ENCODE measurements at regions not wholly inside any gene's neighbourhood (a gene's known extent, or its start where the extent isn't known, plus 50 kb on each side); places are given as distances from the start of the nearest gene placed in this dataset.

DNA sequence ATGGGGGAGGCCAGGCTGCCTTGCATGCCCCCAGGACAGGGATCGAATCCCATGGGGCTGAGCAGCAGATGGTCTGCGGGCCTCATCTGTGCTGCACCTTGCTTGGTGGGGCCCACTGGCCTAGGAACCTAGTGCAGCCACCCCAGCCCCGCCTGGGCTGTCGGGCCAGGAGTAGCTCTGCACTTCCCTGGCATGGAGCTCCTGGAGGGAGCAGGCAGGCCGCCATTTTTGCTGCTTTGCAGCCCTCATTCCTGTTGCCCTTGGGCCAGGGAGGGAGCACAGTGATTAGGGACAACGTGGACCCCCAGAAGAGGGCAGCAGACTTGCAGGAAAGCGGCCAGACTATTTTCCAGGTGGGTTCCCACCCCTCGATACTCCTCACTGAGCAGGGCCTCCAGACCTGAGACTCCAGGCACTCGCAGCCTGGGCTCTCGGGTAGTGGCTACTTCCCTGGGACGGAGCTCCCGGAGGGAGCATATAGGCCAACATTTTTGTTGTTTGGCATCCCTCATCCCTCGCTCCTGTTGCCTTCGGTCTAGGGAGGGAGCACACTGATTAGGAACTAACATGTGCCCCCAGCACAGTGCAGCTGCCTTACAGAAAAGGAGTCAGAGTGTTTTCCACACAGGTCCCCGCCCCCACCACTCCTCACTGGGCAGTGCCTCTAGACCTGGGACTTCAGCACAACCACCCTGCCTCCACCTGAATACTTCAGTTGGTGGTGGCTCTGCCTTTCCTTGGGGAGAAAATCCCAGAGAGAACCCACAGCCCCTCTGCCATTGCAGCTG, 99.5 kb downstream of the MAIP1 start:
- DNase-seq: no peak

DNA sequence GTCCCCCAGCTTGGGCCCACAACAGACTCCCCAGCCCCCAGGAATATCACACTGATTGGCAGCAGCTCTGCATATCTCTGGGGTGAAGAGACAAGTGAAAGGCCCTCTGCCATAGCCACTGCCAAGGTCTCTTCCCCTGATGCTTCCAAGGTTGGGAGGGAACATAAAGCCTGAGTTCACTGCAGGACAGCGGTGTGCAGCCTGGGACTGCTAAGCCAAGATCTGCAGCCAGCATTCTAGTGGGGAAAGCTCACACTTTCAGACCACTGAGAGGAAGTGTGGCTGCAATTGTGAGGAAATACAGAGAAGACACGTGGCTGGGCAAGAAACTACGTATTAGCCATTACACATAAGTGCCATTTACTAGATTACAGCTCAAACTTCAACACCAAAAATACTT, 100.7 kb downstream of the MAIP1 start:
- DNase-seq: no peak

DNA sequence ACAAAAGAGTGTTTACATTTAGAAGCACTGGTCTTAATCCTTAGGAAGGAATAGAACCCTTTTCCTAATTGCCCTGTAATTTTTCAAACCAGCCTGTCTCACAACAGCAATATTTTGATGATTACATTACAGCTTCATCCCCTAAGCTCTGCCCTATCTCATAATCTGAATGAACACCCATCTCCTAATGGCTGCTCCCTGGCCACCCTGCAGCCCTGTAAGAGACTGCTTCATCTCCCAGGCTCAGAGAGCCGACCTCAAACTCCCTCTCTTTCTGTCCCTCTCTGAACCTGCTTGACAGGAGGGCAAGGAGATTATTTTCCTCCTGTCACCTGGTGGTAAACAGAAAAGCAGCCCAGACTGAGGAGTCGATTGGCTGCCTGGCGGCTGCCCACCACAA, 107.8 kb downstream of the MAIP1 start:
- DNase-seq: no peak

- no peak for DNase-seq
Measured at GRCh38 chr2:200064879-200065278, 109.5 kb downstream of the MAIP1 start.

GRCh38 chr2:200065477-200065876, 110.1 kb downstream of the MAIP1 start:
- no peak for DNase-seq

DNA sequence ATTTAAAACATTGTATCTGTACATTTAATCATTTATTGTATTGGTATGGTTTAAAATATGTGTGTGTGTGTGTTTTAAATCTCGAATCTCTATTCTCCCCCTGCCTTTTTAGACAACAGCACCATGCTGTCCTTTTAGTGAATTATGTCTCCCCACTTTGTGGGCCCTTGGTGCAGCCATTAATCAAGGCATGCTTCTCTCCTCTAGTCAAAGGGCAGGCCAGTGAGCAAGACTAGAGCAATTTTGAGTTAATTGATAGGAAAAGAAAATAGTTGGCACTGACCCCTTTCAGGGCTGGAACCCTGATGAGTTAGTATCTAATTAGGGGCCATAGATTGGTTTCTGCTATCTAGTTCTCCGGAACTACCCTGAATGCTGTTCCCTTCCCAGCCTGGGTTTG, 111.0 kb downstream of the MAIP1 start:
- no peak for DNase-seq

DNA sequence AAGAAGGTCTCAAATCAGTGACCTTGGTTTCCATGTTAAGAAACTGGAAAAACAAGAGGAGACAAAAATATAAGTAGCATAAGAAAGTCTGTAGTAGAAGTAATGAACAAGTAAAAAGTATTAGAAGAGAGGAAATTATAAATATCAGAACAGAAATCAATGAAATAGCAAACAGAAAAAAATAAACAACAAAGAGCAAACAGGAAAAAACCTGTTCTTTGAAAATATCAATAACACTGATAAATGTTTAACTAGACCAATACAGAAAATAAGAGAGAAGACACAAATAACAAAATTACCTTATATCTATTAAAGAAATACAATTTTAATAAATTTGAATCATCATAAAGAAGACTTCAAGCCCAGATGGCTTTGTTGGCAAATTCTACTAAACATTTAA, 113.3 kb downstream of the MAIP1 start:
- no peak for DNase-seq

GRCh38 chr2:200077210-200077650, 121.8 kb downstream of the MAIP1 start:
- DNase-seq: peak; percentile 35

- DNase-seq: no peak
Measured at GRCh38 chr2:200077838-200078237, 122.5 kb downstream of the MAIP1 start.

DNA sequence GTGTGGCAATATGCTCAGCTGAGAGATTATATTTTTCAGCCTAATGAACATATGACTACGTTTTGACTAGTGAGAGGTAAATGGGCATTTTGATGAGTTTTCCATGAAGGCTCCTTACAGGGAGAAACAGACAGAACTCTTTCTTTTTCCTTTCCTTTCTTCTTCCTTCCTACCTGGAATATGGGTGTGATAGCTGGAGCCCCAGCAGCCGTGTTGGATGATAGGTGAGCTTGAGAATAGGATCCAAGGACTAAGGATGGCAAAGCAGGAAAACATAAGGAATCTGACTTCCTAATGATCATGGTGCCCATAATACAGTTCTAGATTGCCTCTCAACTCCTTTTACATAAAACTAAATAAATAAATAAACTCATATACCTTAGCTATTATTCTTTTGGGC, 124.0 kb downstream of the MAIP1 start:
- DNase-seq: no peak

DNA sequence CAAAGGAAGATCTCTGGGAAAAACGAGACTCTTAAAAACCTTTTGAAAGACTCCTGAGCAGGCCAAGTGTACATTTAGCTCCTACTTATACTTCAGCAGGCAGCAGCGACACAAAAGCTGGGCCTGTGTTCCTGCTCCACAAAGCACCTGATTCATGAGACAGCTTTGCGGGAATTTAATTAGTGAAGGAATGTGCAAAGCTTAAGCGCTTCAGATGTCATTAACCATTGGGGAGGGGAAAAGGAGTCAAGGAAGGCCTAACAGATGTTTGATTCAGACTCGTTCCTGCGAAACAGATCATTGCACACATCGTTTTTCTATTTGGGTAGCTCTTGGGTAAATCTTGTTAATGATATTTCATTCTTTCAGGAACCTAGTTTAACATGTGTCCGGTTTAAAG, 125.9 kb downstream of the MAIP1 start:
- peak; percentile 86 for DNase-seq

- no peak for DNase-seq
Measured at GRCh38 chr2:200081811-200082210, 126.4 kb downstream of the MAIP1 start.

- DNase-seq: no peak
Measured at GRCh38 chr2:200084036-200084435, 128.7 kb downstream of the MAIP1 start.

GRCh38 chr2:200086911-200087310, 131.5 kb downstream of the MAIP1 start:
- no peak for DNase-seq

GRCh38 chr2:200087451-200087850, 132.1 kb downstream of the MAIP1 start:
- DNase-seq: no peak

DNA sequence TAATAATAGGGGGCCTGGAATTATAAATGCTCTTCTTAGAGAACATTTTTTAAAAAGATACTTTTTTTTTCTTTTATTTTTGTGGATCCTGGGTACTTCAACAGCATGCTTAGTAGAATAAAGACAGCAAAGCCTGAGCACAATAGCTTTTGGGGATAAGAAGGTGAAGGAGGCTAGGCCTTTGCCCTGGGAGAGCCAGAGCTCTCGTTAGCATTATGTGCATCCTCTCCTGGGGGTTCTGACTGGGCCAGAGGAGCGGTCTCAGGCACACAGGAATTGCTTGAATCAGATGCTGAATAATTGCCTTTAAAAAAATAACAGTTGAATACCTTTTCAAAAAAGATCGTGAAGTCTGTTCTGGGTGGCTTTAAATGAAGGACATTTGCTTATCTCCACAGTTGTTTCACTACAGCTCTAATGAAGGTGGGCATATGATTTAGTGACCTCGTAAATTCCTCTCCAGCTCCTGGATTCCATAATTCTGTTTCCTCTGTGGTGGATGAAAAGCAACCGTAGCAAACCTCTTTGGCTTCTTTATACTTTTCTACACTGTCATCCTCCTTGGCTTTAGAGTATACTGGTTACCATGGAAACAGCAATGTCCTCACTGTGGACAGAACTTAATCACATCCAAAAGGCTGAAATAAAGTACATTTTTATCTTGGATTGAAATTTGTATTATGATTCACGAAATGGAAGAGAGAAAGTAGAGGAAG, 133.8 kb downstream of the MAIP1 start:
- DNase-seq: no peak

- no peak for DNase-seq
Measured at GRCh38 chr2:200089756-200090109, 134.4 kb downstream of the MAIP1 start.

DNA sequence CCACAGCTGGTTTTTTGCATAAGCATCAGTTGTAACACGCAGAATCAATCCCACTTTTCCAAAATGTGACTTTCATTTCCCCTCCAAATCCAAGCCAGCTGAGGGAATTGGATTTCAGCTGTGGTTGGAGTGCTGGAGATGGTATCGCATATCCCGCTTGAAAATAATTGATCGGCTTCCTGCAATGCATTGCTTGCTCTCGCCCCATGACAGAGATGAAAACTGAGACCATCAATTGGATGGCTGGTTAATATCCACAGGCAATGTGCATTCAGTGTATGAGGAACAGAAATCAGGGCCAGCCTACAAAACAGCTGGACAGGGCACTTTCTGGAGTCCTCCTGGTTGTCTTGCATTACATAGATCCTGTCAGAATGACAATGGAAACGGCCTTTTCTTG, 135.3 kb downstream of the MAIP1 start:
- DNase-seq: no peak

GRCh38 chr2:200091126-200091525, 135.7 kb downstream of the MAIP1 start:
- no peak for DNase-seq

DNA sequence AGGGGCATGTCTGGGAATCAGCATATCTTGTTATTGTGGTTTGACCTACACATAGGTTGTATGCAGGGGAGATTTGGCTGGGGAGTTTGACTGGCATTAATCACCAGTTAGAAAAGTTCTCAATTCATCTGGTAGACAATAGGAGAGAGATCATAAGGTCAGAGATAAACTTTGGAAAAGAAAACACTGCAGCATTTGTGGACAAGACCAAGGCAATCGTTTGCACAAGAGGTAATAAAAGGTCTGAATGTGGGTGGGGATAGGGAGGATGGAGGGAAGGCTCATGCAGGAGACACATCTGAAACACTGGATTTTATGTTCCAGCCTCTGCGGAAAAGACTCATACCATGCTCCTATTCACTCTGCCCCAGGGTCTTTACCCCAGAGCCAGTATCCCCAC, 136.9 kb downstream of the MAIP1 start:
- DNase-seq: no peak

- no peak for DNase-seq
Measured at GRCh38 chr2:200095436-200095835, 140.1 kb downstream of the MAIP1 start.

DNA sequence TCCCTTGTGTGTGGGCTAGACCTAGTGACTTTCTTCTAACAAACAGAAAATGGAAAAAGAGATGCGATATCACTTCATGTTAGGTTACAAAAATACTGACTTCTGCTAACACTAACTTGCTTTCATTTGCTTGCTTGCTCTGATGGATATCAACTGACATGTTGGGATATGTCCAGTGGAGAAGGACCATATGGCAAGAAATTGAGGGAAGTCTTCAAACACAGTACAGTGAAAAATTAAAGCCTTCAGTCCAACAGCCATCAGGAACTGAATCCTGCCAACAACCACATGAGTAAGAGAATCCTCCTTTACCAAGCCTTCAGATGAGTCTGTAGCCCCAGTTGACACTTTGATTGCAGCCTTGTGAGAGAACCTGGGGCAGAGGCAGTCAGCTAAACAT, 143.9 kb downstream of the MAIP1 start:
- no peak for DNase-seq

DNA sequence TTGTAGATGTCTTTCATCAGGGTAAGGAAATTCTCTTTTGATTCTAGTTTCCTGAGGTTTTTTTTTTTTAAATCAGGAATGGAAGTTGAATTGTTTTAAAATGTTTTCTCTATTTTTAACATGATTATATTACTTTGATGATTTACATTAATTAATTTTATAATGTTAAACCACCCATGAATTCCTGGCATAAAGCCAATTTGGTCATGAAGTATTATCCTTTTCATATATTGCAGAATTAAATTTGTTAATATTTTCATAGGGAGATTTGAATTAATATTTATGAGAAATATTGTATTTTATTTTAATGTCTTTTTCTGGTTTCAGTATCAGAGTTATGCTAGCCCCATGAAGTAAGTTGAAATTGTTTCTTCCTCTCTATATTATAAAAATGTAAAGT, 144.6 kb downstream of the MAIP1 start:
- DNase-seq: no peak

- DNase-seq: no peak
Measured at GRCh38 chr2:200101922-200102321, 146.5 kb downstream of the MAIP1 start.
